ENCODE measurements at regions not wholly inside any gene's neighbourhood (a gene's known extent, or its start where the extent isn't known, plus 50 kb on each side); places are given as distances from the start of the nearest gene placed in this dataset.

DNA sequence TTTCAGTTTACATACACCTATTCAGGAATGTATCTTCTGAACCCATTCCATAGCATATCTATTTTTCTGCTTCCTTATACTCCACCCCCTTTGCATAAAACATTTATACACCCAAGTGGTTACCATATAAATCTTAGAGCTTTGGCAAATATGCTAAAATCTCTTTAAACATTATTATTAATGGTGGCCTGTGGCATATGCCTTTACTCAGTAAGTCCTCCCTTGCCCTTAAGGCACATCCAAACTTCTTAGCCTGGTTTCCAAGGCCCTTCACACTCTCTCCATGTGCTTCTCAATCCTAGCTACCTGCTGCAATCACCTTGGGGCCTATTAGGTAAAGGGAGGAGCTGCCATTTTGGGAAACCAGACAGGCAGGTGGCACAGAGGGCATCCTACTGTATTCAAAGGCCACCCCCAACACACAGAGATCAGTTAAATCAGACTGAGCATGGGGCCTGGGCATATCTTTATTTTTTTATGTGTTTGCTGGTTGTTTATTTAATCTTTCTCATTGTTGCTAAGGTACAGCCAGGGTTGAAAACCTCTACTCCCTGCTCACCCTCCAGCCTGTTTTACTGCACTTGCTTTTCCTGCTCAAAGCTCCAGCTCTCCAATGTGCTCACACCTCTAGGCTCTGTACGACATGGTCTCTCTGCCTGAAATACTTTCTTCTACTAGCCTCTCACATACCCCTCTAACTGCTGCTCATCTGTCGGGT is 242.8 kb upstream of the HNRNPA3 start:
- intact Hi-C loops (cut with micrococcal nuclease; ENCODE audit: unreplicated experiment), result no loop called here
- CTCF ChIA-PET, result no interaction called here
- peaks cover 54% of the 10 kb centered on the region for H3K27me3 Mint-ChIP-seq (ENCODE audit: unreplicated experiment)
- H3K36me3 Mint-ChIP-seq (ENCODE audit: insufficient read depth, unreplicated experiment), result peaks cover 3% of the 10 kb centered on the region
- no peaks in the 10 kb centered on the region for H3K9me3 Mint-ChIP-seq (ENCODE audit: low read depth, unreplicated experiment)
- no peak overlapping the region for H3K27ac Mint-ChIP-seq (ENCODE audit: unreplicated experiment)
- H3K4me1 Mint-ChIP-seq (ENCODE audit: low read depth, unreplicated experiment), result no peaks in the 10 kb centered on the region
- no peak overlapping the region for H3K4me3 Mint-ChIP-seq (ENCODE audit: low read depth, unreplicated experiment)
- TF ChIP-seq, protein P1, sequence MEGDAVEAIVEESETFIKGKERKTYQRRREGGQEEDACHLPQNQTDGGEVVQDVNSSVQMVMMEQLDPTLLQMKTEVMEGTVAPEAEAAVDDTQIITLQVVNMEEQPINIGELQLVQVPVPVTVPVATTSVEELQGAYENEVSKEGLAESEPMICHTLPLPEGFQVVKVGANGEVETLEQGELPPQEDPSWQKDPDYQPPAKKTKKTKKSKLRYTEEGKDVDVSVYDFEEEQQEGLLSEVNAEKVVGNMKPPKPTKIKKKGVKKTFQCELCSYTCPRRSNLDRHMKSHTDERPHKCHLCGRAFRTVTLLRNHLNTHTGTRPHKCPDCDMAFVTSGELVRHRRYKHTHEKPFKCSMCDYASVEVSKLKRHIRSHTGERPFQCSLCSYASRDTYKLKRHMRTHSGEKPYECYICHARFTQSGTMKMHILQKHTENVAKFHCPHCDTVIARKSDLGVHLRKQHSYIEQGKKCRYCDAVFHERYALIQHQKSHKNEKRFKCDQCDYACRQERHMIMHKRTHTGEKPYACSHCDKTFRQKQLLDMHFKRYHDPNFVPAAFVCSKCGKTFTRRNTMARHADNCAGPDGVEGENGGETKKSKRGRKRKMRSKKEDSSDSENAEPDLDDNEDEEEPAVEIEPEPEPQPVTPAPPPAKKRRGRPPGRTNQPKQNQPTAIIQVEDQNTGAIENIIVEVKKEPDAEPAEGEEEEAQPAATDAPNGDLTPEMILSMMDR (IDR thresholded peaks at IDR 0.05; ENCODE audit: unreplicated experiment), result no peak
- no peak for DNase-seq
- no TSS peak for BruUV-seq (replicated peaks)

DNA sequence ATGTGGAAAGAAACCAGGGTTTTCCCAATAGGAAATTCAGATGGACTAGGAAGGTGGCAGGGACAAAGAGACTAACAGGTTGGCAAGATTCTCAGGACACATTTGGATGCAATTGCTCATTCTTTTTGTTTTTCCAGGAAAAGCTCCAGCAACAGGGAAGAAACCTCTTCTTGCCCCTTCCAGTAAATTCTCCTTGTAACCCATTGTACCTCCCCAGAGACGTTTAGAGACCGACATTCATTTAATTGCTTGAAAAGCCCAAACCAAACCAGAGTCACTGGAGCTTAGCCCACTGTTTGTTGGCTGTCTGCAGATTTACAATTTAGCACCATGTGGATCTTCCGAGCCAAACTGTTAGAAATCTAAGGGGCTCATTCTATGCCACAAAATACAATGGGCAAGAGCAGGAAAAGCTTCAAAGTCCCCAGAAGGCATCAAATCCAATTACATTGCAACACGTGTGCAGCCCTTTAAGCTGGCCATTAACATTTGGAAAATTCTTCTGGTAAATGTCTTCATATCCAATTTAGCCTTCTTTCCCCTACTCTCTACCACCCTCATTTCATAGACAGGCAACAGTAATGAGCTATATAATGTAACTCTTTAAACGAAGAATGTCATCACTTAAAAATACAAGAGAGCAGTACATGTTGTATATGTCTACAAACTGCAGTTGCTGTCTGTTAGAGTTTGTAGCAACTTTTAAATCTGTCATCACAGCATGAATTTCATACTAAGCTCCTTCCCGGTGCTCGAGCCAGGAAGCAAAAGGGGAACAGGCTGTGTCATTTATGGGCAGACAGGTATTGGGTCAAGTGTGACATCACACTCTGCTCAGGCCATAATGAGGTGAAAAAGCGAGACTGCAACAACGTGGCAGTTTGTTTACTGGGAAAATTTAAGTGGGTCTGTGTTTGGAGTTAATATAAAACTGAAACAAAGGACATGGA is 235.6 kb upstream of the HNRNPA3 start:
- Mint-ChIP-seq H3K27ac (ENCODE audit: unreplicated experiment) (no peak overlapping the region), H3K36me3 (ENCODE audit: insufficient read depth, unreplicated experiment) (no peaks in the 10 kb centered on the region), H3K27me3 (ENCODE audit: unreplicated experiment) (peaks cover 45% of the 10 kb centered on the region), H3K9me3 (ENCODE audit: low read depth, unreplicated experiment) (no peaks in the 10 kb centered on the region), H3K4me1 (ENCODE audit: low read depth, unreplicated experiment) (no peaks in the 10 kb centered on the region), H3K4me3 (ENCODE audit: low read depth, unreplicated experiment) (no peak overlapping the region)
- intact Hi-C loops (cut with micrococcal nuclease; ENCODE audit: unreplicated experiment), result no loop called here
- TF ChIP-seq, protein P1 (IDR thresholded peaks at IDR 0.05; ENCODE audit: unreplicated experiment), result no peak
- CTCF ChIA-PET, result no interaction called here
- no peak for DNase-seq
- BruUV-seq (replicated peaks), result no TSS peak

DNA sequence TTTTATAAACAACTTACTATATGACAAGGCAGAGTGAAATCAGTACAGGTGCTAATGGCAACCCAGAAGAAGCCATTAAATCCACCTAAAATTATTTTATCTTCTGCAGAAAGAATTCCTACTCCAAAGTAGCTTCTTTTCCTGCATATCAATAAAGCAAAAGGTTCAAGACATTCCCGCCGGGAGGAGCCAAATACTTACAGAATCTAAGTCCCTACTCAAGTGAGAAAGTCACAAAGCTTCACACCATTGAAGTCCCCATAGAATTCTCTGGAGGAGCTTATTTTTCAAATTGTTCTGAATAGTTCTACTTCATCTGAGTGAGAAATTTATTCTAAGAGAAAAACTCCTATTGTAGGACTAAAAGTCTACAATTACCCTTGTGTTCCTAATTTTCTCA is 233.7 kb upstream of the HNRNPA3 start:
- H3K4me1 Mint-ChIP-seq (ENCODE audit: low read depth, unreplicated experiment), result no peaks in the 10 kb centered on the region
- H3K9me3 Mint-ChIP-seq (ENCODE audit: low read depth, unreplicated experiment), result no peaks in the 10 kb centered on the region
- no peak overlapping the region for H3K27ac Mint-ChIP-seq (ENCODE audit: unreplicated experiment)
- no peak for DNase-seq
- intact Hi-C loops (cut with micrococcal nuclease; ENCODE audit: unreplicated experiment), result loop anchor here (2.0 kb wide), 1 partner anchor 168 kb away; no protein-coding TSS in a partner anchor
- H3K4me3 Mint-ChIP-seq (ENCODE audit: low read depth, unreplicated experiment), result no peak overlapping the region
- TF ChIP-seq, protein P1 (IDR thresholded peaks at IDR 0.05; ENCODE audit: unreplicated experiment), result no peak
- H3K27me3 Mint-ChIP-seq (ENCODE audit: unreplicated experiment), result peaks cover 35% of the 10 kb centered on the region
- BruUV-seq (replicated peaks), result no TSS peak
- H3K36me3 Mint-ChIP-seq (ENCODE audit: insufficient read depth, unreplicated experiment), result no peaks in the 10 kb centered on the region
- CTCF ChIA-PET, result interaction anchor here (0.9 to 1.1 kb wide), 2 partner anchors 170 to 186 kb away, joined by 3 to 9 read pairs; no protein-coding TSS in a partner anchor

DNA sequence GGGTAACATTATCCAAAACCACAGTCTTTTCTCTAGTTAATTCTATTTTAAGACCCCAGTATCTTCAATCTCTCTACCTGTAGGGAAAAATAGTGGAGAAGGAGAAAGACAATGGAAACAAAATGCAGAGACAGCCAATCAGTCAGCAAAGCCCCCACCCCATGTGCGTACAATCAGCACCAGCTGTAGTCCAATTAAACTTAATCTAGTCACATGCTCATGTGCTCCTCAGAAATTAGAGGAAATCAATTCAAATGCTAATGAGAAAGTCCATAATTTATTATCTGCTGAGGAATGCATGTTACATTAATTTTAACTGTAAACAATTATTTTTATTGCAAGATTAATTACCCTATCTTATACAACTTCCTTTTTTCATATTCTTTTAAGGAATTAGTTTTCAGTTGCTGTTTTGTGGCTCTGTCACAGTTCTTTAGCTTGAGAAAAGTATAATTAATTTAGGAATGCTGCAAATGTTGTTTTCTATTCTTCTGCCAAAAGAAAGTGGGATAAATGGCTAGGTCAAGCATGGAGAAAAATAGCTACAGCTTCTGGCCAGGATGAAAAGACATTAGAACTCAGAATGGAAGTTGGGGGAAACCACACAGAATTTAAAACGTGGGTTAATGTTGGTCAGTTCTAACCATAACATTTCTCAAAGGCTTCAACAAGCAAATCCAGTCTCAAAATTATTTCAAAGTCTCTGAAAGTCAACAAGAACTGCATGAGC is 232.4 kb upstream of the HNRNPA3 start:
- Mint-ChIP-seq H3K36me3 (ENCODE audit: insufficient read depth, unreplicated experiment) (no peaks in the 10 kb centered on the region), H3K4me1 (ENCODE audit: low read depth, unreplicated experiment) (no peaks in the 10 kb centered on the region), H3K27me3 (ENCODE audit: unreplicated experiment) (peaks cover 35% of the 10 kb centered on the region), H3K9me3 (ENCODE audit: low read depth, unreplicated experiment) (no peaks in the 10 kb centered on the region), H3K4me3 (ENCODE audit: low read depth, unreplicated experiment) (no peak overlapping the region), H3K27ac (ENCODE audit: unreplicated experiment) (no peak overlapping the region)
- no peak for DNase-seq
- intact Hi-C loops (cut with micrococcal nuclease; ENCODE audit: unreplicated experiment), result loop anchor here (2.0 kb wide), 1 partner anchor 167 kb away; no protein-coding TSS in a partner anchor
- TF ChIP-seq, protein P1 (IDR thresholded peaks at IDR 0.05; ENCODE audit: unreplicated experiment), result no peak
- BruUV-seq (replicated peaks), result no TSS peak
- CTCF ChIA-PET, result no interaction called here

Measured in Calu3 (cell line).